ENCODE measurements at regions not wholly inside any gene's neighbourhood (a gene's known extent, or its start where the extent isn't known, plus 50 kb on each side); places are given as distances from the start of the nearest gene placed in this dataset.

DNA sequence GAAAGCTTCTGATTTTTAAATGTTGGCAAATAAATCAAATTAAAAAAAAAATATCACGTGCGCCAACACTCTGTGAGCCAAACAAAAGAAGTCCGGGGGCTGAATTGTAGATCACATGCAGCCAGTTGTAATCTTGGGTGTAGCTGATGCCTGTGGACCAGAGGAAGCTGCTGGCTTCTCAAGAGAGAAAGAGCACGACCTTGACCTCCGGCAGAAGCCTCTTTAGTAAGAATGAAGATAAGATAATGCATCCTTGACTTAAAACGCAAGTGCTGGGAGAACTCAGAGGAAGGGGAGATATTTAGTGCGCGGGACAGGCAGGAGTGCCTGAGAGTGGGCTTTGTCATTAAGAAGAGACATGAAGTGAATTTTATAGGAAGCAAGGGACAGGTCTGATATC is 162.8 kb upstream of the TBX3 start:
- CTCF ChIA-PET, result no interaction called here
- no peak for DNase-seq

DNA sequence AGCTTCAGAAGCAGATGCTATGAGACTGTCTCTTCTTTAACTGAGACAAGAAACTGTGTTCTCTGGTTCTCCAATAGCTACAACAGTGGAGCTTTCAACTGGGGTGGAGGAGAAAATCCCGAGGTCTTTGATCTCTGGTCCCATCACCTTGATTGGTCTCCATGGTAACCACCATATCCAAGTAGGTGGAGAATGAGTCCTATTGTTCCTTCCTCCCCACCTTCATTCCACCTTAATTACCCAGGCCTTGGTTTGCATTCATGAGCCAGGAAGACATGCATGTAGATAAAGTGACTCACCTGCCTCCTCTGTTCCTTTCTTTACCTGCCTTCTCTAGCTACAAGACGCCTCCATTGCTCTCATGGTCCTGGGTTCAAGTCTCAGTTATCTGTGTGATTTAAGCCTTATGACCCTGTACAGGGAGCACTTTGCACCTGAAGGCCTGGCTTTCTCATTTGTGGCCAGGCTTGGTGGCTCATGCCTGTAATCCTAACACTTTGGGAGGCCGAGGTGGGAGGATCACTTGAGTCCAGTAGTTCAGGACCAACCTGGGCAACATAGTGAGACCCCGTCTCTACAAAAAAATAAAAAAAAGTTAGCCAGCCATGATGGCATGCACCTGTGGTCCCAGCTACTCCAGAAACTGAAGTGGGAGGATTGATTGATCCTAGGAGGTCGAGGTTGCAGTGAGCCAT is 157.7 kb upstream of the TBX3 start:
- H3K27me3 ChIP-seq (replicated peaks in 2 of 5; ENCODE audit: control insufficient read depth in 4 of 5, insufficient read depth in 5 of 5, low read length in 4 of 5), result no peaks in the 10 kb centered on the region
- no peak for DNase-seq
- POLR2A ChIA-PET, result no interaction called here
- H3K9me3 ChIP-seq (ENCODE audit: control extremely low read depth in 1 of 5, control insufficient read depth in 4 of 5, insufficient read depth in 2 of 5, low read depth in 1 of 5, low read length in 4 of 5), result no peaks in the 10 kb centered on the region
- no peak overlapping the region for H3K27ac ChIP-seq (ENCODE audit: insufficient read depth in 1 of 2, low read depth in 1 of 2, low read length in 2 of 2, poor library complexity in 1 of 2, severe bottlenecking in 2 of 2)
- no peak overlapping the region for H3K4me3 ChIP-seq (ENCODE audit: control insufficient read depth in 1 of 7, extremely low read depth in 1 of 7, insufficient read depth in 4 of 7, low read depth in 2 of 7, low read length in 6 of 7)
- 71% methylated on average over 3 of the region's 5 CpGs for WGBS (ENCODE audit: insufficient coverage)
- H3K4me1 ChIP-seq (ENCODE audit: control extremely low read depth in 1 of 4, control insufficient read depth in 4 of 4, insufficient read depth in 4 of 4, low read length in 3 of 4), result no peaks in the 10 kb centered on the region
- H3K36me3 ChIP-seq (ENCODE audit: control insufficient read depth in 4 of 4, insufficient read depth in 4 of 4, low read length in 3 of 4), result no peaks in the 10 kb centered on the region
- CTCF ChIA-PET, result no interaction called here

More for the DNA sequence above, 162.8 kb upstream of the TBX3 start:
- no peaks in the 10 kb centered on the region for H3K36me3 ChIP-seq (ENCODE audit: control insufficient read depth in 4 of 4, insufficient read depth in 4 of 4, low read length in 3 of 4)
- WGBS (ENCODE audit: insufficient coverage), result 95% methylated on average over 8 of the region's 8 CpGs
- H3K9me3 ChIP-seq (ENCODE audit: control extremely low read depth in 1 of 5, control insufficient read depth in 4 of 5, insufficient read depth in 2 of 5, low read depth in 1 of 5, low read length in 4 of 5), result no peaks in the 10 kb centered on the region
- no peak overlapping the region for H3K4me3 ChIP-seq (ENCODE audit: control insufficient read depth in 1 of 7, extremely low read depth in 1 of 7, insufficient read depth in 4 of 7, low read depth in 2 of 7, low read length in 6 of 7)
- no peak overlapping the region for H3K27ac ChIP-seq (ENCODE audit: insufficient read depth in 1 of 2, low read depth in 1 of 2, low read length in 2 of 2, poor library complexity in 1 of 2, severe bottlenecking in 2 of 2)
- POLR2A ChIA-PET, result no interaction called here
- no peaks in the 10 kb centered on the region for H3K27me3 ChIP-seq (replicated peaks in 2 of 5; ENCODE audit: control insufficient read depth in 4 of 5, insufficient read depth in 5 of 5, low read length in 4 of 5)
- H3K4me1 ChIP-seq (ENCODE audit: control extremely low read depth in 1 of 4, control insufficient read depth in 4 of 4, insufficient read depth in 4 of 4, low read length in 3 of 4), result no peaks in the 10 kb centered on the region

- Histone ChIP-seq H3K4me1 (ENCODE audit: control extremely low read depth in 1 of 4, control insufficient read depth in 4 of 4, insufficient read depth in 4 of 4, low read length in 3 of 4) (no peaks in the 10 kb centered on the region), H3K27me3 (replicated peaks in 2 of 5; ENCODE audit: control insufficient read depth in 4 of 5, insufficient read depth in 5 of 5, low read length in 4 of 5) (no peaks in the 10 kb centered on the region), H3K4me3 (ENCODE audit: control insufficient read depth in 1 of 7, extremely low read depth in 1 of 7, insufficient read depth in 4 of 7, low read depth in 2 of 7, low read length in 6 of 7) (no peak overlapping the region), H3K36me3 (ENCODE audit: control insufficient read depth in 4 of 4, insufficient read depth in 4 of 4, low read length in 3 of 4) (no peaks in the 10 kb centered on the region), H3K27ac (ENCODE audit: insufficient read depth in 1 of 2, low read depth in 1 of 2, low read length in 2 of 2, poor library complexity in 1 of 2, severe bottlenecking in 2 of 2) (no peak overlapping the region), H3K9me3 (ENCODE audit: control extremely low read depth in 1 of 5, control insufficient read depth in 4 of 5, insufficient read depth in 2 of 5, low read depth in 1 of 5, low read length in 4 of 5) (peaks cover 0 to 5% (median 0%) of the 10 kb centered on the region in 5 experiments)
- 89% methylated on average over 7 of the region's 9 CpGs for WGBS (ENCODE audit: insufficient coverage)
- POLR2A ChIA-PET, result no interaction called here
- DNase-seq, result no peak
- CTCF ChIA-PET, result no interaction called here
Observed at GRCh38 chr12:114838480-114838879, 154.5 kb upstream of the TBX3 start.

DNA sequence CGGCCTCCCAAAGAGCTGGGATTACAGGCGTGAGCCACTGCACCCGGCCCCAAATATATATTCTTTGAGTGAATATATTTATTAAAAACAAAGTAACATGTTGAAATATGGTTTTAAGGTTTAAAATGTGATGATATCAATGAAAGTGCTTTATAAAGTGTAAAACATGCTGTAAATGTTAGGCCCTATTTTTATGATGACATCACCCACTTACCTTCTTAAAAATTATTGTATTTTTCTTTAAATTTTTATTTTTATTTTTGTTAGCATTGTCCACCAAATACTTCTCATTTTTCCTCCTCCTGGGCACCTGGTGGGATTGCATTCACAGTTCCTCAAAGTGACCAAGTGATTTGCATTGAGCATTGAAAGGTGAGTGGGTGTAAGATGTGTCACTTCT is 152.6 kb upstream of the TBX3 start:
- Histone ChIP-seq H3K27me3 (replicated peaks in 2 of 5; ENCODE audit: control insufficient read depth in 4 of 5, insufficient read depth in 5 of 5, low read length in 4 of 5) (no peaks in the 10 kb centered on the region), H3K4me3 (ENCODE audit: control insufficient read depth in 1 of 7, extremely low read depth in 1 of 7, insufficient read depth in 4 of 7, low read depth in 2 of 7, low read length in 6 of 7) (no peak overlapping the region), H3K9me3 (ENCODE audit: control extremely low read depth in 1 of 5, control insufficient read depth in 4 of 5, insufficient read depth in 2 of 5, low read depth in 1 of 5, low read length in 4 of 5) (peaks cover 0 to 5% (median 0%) of the 10 kb centered on the region in 5 experiments), H3K36me3 (ENCODE audit: control insufficient read depth in 4 of 4, insufficient read depth in 4 of 4, low read length in 3 of 4) (no peaks in the 10 kb centered on the region), H3K4me1 (ENCODE audit: control extremely low read depth in 1 of 4, control insufficient read depth in 4 of 4, insufficient read depth in 4 of 4, low read length in 3 of 4) (no peaks in the 10 kb centered on the region), H3K27ac (ENCODE audit: insufficient read depth in 1 of 2, low read depth in 1 of 2, low read length in 2 of 2, poor library complexity in 1 of 2, severe bottlenecking in 2 of 2) (no peak overlapping the region)
- ChIA-PET CTCF (no interaction called here), POLR2A (no interaction called here)
- no CpG with 5 or more reads among the region's 3 CpGs for WGBS (ENCODE audit: insufficient coverage)
- no peak for DNase-seq

GRCh38 chr12:114835031-114835430 is 151.1 kb upstream of the TBX3 start:
- 63% methylated on average over 2 of the region's 2 CpGs for WGBS (ENCODE audit: insufficient coverage)
- Histone ChIP-seq H3K36me3 (ENCODE audit: control insufficient read depth in 4 of 4, insufficient read depth in 4 of 4, low read length in 3 of 4) (no peaks in the 10 kb centered on the region), H3K4me1 (ENCODE audit: control extremely low read depth in 1 of 4, control insufficient read depth in 4 of 4, insufficient read depth in 4 of 4, low read length in 3 of 4) (no peaks in the 10 kb centered on the region), H3K27me3 (replicated peaks in 2 of 5; ENCODE audit: control insufficient read depth in 4 of 5, insufficient read depth in 5 of 5, low read length in 4 of 5) (no peaks in the 10 kb centered on the region), H3K27ac (ENCODE audit: insufficient read depth in 1 of 2, low read depth in 1 of 2, low read length in 2 of 2, poor library complexity in 1 of 2, severe bottlenecking in 2 of 2) (no peak overlapping the region), H3K4me3 (ENCODE audit: control insufficient read depth in 1 of 7, extremely low read depth in 1 of 7, insufficient read depth in 4 of 7, low read depth in 2 of 7, low read length in 6 of 7) (no peak overlapping the region), H3K9me3 (ENCODE audit: control extremely low read depth in 1 of 5, control insufficient read depth in 4 of 5, insufficient read depth in 2 of 5, low read depth in 1 of 5, low read length in 4 of 5) (peaks cover 0 to 5% (median 0%) of the 10 kb centered on the region in 5 experiments)
- CTCF ChIA-PET, result no interaction called here
- POLR2A ChIA-PET, result no interaction called here
- DNase-seq, result no peak

DNA sequence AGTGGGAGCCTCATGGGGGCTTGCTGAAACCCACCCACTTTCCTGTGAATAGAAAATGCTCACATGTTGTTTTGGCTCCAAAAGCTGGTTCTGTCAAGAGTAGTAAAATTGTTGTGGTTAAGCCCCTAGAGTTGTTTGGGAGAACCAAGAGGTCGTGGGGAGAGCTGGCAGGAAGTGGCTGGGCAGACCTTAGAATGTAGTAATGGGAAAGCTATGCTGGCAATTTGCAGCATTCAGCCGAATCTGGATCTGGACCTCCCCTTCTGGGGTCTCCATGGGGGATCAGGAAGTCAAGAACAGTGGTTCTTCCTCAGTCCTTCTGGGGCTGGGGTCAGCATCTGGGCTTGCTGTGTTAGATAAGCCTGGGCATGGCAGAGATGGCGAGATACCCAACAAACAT is 150.6 kb upstream of the TBX3 start:
- Histone ChIP-seq H3K36me3 (ENCODE audit: control insufficient read depth in 4 of 4, insufficient read depth in 4 of 4, low read length in 3 of 4) (no peaks in the 10 kb centered on the region), H3K27me3 (replicated peaks in 2 of 5; ENCODE audit: control insufficient read depth in 4 of 5, insufficient read depth in 5 of 5, low read length in 4 of 5) (no peaks in the 10 kb centered on the region), H3K4me3 (ENCODE audit: control insufficient read depth in 1 of 7, extremely low read depth in 1 of 7, insufficient read depth in 4 of 7, low read depth in 2 of 7, low read length in 6 of 7) (no peak overlapping the region), H3K4me1 (ENCODE audit: control extremely low read depth in 1 of 4, control insufficient read depth in 4 of 4, insufficient read depth in 4 of 4, low read length in 3 of 4) (no peaks in the 10 kb centered on the region), H3K9me3 (ENCODE audit: control extremely low read depth in 1 of 5, control insufficient read depth in 4 of 5, insufficient read depth in 2 of 5, low read depth in 1 of 5, low read length in 4 of 5) (peaks cover 0 to 5% (median 0%) of the 10 kb centered on the region in 5 experiments), H3K27ac (ENCODE audit: insufficient read depth in 1 of 2, low read depth in 1 of 2, low read length in 2 of 2, poor library complexity in 1 of 2, severe bottlenecking in 2 of 2) (no peak overlapping the region)
- ChIA-PET POLR2A (no interaction called here), CTCF (no interaction called here)
- 29% methylated on average over 3 of the region's 3 CpGs for WGBS (ENCODE audit: insufficient coverage)
- no peak for DNase-seq

DNA sequence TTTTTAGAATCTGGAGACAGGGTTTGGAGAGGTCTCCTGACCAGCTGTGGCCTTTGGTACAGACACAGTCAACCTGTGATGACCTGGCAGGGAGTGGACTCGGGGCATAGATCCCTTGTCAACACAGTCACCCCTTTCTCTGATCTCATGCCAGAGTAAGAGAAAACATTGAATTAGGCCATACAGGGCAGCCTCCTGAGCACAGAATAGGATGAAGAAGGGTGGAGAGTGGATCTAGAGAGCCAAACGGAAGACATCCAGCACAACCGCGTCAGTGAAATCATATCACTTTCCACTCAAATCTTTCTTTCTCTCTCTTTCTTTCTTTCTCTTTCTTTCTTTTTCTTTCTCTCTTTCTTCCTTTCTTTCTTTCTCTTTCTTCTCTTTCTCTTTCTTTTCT is 145.9 kb upstream of the TBX3 start:
- CTCF ChIA-PET, result interaction anchor here (0.6 kb wide), 1 partner anchor 940 kb away, joined by 3 read pairs; no protein-coding TSS in a partner anchor
- Histone ChIP-seq H3K27ac (ENCODE audit: insufficient read depth in 1 of 2, low read depth in 1 of 2, low read length in 2 of 2, poor library complexity in 1 of 2, severe bottlenecking in 2 of 2) (no peak overlapping the region), H3K36me3 (ENCODE audit: control insufficient read depth in 4 of 4, insufficient read depth in 4 of 4, low read length in 3 of 4) (no peaks in the 10 kb centered on the region), H3K27me3 (replicated peaks in 2 of 5; ENCODE audit: control insufficient read depth in 4 of 5, insufficient read depth in 5 of 5, low read length in 4 of 5) (peaks cover 0 to under 1% (median 0%) of the 10 kb centered on the region in 5 experiments), H3K4me3 (ENCODE audit: control insufficient read depth in 1 of 7, extremely low read depth in 1 of 7, insufficient read depth in 4 of 7, low read depth in 2 of 7, low read length in 6 of 7) (no peak overlapping the region), H3K4me1 (ENCODE audit: control extremely low read depth in 1 of 4, control insufficient read depth in 4 of 4, insufficient read depth in 4 of 4, low read length in 3 of 4) (no peaks in the 10 kb centered on the region), H3K9me3 (ENCODE audit: control extremely low read depth in 1 of 5, control insufficient read depth in 4 of 5, insufficient read depth in 2 of 5, low read depth in 1 of 5, low read length in 4 of 5) (peaks cover 0 to 2% (median 0%) of the 10 kb centered on the region in 5 experiments)
- no peak for DNase-seq
- POLR2A ChIA-PET, result no interaction called here
- 88% methylated on average over 4 of the region's 4 CpGs for WGBS (ENCODE audit: insufficient coverage)
